ENCODE measurements at regions not wholly inside any gene's neighbourhood (a gene's known extent, or its start where the extent isn't known, plus 50 kb on each side); places are given as distances from the start of the nearest gene placed in this dataset.
A peak's percentile ranks its signal among the peaks of the same experiment; 100 is the strongest.
"Not testable (repeated sequence)": the region's sequence is repeated elsewhere in the genome, so short reads cannot be mapped to it uniquely, and the experiment has no call there.

DNA sequence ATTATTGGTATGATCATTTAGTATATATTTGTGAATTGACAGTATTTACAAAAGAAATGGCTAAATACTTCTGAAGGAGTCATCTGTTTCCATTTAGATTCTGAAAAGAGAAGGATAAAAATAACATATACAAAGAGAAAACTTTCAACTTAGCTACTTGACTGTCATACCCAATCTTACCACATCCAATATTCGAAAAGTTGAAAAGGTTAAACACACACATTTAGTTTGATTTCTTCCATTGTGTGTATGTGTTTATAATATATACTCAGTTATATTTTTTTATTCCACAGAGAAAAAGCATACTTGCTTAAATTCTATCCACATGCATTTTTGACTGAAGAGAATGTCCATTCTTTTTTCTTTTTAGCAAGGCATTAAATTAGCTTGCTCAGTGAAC lies 470.7 kb downstream of the TFEC start:
- FAIRE-seq = no peak
- no peaks in the 10 kb centered on the region for H3K27me3 ChIP-seq (ENCODE audit: control insufficient read depth, insufficient read depth, low read length)
- H3K36me3 ChIP-seq (ENCODE audit: control insufficient read depth, insufficient read depth, low read length) = no peaks in the 10 kb centered on the region
- no peak overlapping the region for H3K4me3 ChIP-seq (ENCODE audit: low read depth, low read length)
- DNase-seq (ENCODE audit: low read depth) = no peak
- no peak for TF ChIP-seq CTCF (IDR thresholded peaks at IDR 0.05; ENCODE audit: insufficient read depth, low read length, severe bottlenecking)

GRCh38 chr7:115558161-115558560 lies 472.4 kb downstream of the TFEC start:
- no peaks in the 10 kb centered on the region for H3K36me3 ChIP-seq (ENCODE audit: control insufficient read depth, insufficient read depth, low read length)
- TF ChIP-seq CTCF (IDR thresholded peaks at IDR 0.05; ENCODE audit: insufficient read depth, low read length, severe bottlenecking) = no peak
- DNase-seq (ENCODE audit: low read depth) (peak; percentile 10), FAIRE-seq (no peak)
- H3K4me3 ChIP-seq (ENCODE audit: low read depth, low read length) = no peak overlapping the region
- no peaks in the 10 kb centered on the region for H3K27me3 ChIP-seq (ENCODE audit: control insufficient read depth, insufficient read depth, low read length)

- not testable (repeated sequence) for FAIRE-seq; DNase-seq (ENCODE audit: low read depth); H3K27me3 ChIP-seq (ENCODE audit: control insufficient read depth, insufficient read depth, low read length); H3K4me3 ChIP-seq (ENCODE audit: low read depth, low read length); H3K36me3 ChIP-seq (ENCODE audit: control insufficient read depth, insufficient read depth, low read length)
Measured at GRCh38 chr7:115557296-115557695, 473.3 kb downstream of the TFEC start.

- no peak for FAIRE-seq
- Histone ChIP-seq H3K4me3 (ENCODE audit: low read depth, low read length) (no peak overlapping the region), H3K27me3 (ENCODE audit: control insufficient read depth, insufficient read depth, low read length) (no peaks in the 10 kb centered on the region)
Measured at GRCh38 chr7:115552766-115553165, 477.8 kb downstream of the TFEC start.

GRCh38 chr7:115549910-115550309 lies 480.7 kb downstream of the TFEC start:
- no peak for TF ChIP-seq CTCF (IDR thresholded peaks at IDR 0.05; ENCODE audit: insufficient read depth, low read length, severe bottlenecking)

More at GRCh38 chr7:115552766-115553165, 477.8 kb downstream of the TFEC start:
- no peak for TF ChIP-seq CTCF (IDR thresholded peaks at IDR 0.05; ENCODE audit: insufficient read depth, low read length, severe bottlenecking)
- H3K36me3 ChIP-seq (ENCODE audit: control insufficient read depth, insufficient read depth, low read length) = no peaks in the 10 kb centered on the region
- DNase-seq (ENCODE audit: low read depth) = no peak

GRCh38 chr7:115548756-115549155 lies 481.8 kb downstream of the TFEC start:
- no peaks in the 10 kb centered on the region for H3K36me3 ChIP-seq (ENCODE audit: control insufficient read depth, insufficient read depth, low read length)
- no peaks in the 10 kb centered on the region for H3K27me3 ChIP-seq (ENCODE audit: control insufficient read depth, insufficient read depth, low read length)
- no peak for FAIRE-seq
- H3K4me3 ChIP-seq (ENCODE audit: low read depth, low read length) = no peak overlapping the region
- TF ChIP-seq CTCF (IDR thresholded peaks at IDR 0.05; ENCODE audit: insufficient read depth, low read length, severe bottlenecking) = no peak
- no peak for DNase-seq (ENCODE audit: low read depth)

More at GRCh38 chr7:115549910-115550309, 480.7 kb downstream of the TFEC start:
- no peak for DNase-seq (ENCODE audit: low read depth)
- H3K4me3 ChIP-seq (ENCODE audit: low read depth, low read length) = no peak overlapping the region
- FAIRE-seq = no peak
- H3K36me3 ChIP-seq (ENCODE audit: control insufficient read depth, insufficient read depth, low read length) = no peaks in the 10 kb centered on the region
- H3K27me3 ChIP-seq (ENCODE audit: control insufficient read depth, insufficient read depth, low read length) = no peaks in the 10 kb centered on the region
